Activated effector memory CD4-positive, alpha-beta T cell treated with anti-CD3 and anti-CD28 coated beads, Interleukin-2, amount 50 U/mL, for 16 hours (primary cell): ENCODE measurements at regions not wholly inside any gene's neighbourhood (a gene's known extent, or its start where the extent isn't known, plus 50 kb on each side); places are given as distances from the start of the nearest gene placed in this dataset.
"Not testable (repeated sequence)": the region's sequence is repeated elsewhere in the genome, so short reads cannot be mapped to it uniquely, and the experiment has no call there.

Experiments used
- DNase-seq: peaks from one replicate; pipeline ENCODE4 v3.0.0-alpha.2; 2020

DNA sequence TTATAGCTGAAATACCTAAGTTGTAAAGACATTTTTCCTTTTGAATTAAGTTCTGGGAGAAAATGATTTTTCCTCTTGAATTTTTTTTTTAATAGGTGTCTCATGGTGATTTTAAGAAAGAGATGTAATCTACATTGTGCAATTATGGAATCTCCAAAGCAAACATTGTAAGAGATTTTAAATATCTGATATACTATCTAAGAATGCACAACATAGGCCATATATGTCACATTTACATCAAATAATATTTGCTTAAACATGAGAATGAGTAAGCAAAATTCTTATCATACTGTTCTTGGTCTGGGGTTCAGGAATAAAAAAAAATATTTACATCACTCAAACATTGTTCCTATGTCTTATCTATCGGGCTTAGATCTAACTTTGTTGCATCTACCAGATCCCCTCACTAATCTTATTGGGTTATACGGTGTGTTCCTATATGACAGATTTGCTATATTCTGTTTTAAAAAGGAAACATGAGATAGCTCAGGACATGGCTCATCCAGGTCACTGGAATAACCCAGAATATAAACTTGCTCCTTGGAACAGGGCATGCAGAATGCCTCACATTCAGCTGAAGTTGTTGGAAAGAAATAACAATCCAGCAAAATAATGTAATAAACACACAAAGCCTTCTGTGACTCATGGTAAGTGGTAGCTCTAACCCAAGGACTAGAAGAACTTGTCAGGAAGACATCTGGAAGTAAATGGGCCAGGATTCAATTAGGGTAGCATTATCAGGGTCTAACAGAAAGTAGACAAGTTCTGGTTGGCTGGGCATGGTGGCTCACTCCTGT, 794.7 kb downstream of the IPMK start:
- DNase-seq: no peak

DNA sequence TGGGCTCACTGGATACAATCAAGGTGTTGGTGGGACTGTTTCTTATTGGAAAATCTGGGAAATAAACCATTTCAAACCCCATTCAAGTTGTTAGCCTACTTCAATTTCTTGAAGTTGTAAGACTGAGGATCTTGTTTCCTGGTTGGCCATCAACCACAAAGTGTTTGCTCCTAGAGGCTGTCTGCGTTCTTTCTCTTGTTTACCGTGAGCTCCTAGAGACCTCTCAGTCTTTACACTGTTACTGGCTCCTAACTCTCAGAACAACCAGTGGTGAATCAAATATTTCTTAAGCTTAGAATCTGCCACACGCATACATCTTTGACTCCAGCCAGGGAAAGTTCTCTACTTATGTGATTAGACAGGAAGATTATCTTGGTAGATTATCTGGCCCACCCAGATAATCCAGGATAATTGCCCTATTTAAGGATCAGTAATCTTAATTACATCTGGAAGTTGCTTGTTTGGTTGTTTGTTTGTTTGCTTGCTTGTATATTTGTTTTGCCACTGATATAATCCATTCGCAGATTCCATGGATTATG, 798.7 kb downstream of the IPMK start:
- DNase-seq: no peak

DNA sequence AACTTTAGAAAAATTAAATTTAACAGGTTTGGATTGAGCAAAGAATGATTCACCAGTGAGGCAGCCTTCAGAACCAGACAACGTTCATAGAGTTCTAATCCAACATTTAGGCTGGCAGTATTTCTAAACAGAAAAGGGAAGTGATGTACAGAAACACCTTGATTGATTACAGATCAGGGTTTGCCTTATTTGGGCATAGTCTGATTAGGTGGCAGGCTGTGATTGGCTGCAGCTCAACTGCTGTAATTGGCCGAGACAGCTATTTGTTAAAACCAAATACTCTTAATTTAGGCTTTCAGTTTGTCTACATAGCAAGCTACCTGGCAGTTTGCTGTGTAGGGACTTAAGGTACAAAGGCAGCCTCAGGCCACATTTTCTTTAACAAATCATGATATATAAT, 802.5 kb downstream of the IPMK start:
- DNase-seq: no peak

DNA sequence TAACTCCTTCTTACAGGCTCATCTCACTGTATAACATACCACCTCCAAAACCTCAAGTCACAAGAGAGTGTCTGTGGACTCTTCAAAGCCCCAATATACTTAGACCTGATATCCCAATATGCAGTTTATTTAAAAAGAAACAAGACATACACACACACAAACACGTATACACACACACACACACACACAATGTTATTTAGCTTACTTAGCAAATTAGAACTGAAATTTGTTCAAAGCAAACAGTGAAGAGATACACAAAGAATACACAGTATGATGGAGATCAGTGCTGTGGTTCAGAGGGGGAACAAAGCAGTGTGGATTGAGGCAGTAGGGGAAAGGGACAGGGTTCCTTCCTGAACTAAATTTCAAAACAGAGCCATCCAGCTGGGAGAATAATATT, 807.2 kb downstream of the IPMK start:
- DNase-seq: no peak

DNA sequence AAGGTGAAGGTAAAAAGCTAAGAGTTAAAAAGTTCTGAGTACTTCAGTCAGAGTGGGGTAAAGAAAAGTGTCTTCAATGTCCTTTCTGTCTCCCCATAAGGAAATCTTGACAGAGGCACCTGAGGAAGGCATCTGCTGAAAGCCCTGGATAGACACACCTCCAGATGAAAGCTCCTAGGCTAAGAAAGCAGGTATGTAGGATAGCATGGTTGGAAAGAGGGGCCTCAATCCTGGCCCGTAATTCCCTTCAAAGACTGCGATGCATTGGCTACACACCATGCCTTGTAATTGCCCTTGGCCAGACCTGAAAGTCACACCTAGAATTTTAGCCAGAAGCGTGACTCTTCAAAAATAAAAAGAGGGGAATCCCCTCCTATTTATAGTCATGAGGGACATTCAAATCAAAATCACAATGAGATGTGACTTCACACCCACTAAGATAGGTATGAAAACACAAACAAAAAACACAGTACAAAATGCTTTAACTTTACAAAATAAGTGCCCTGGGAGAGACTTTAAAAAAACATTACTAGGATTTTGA, 809.7 kb downstream of the IPMK start:
- DNase-seq: no peak

DNA sequence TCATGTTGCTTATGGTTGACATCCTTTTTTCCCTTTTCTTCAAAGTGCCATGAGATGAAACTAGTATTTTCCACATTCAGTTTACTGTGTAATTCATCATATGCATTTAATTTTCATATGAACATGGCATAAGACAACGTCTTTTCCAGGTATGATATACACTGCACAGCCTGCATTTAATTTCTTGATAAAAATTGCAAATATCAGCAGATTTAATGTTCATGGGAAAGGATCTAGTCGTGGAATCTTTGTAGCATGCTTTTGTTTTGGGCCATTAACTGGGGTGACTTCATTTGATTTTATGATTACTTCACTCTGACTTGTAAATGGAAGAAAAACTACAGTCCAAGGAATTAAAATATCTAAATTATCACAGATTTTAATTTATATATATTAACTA, 837.3 kb downstream of the IPMK start:
- no peak for DNase-seq

DNA sequence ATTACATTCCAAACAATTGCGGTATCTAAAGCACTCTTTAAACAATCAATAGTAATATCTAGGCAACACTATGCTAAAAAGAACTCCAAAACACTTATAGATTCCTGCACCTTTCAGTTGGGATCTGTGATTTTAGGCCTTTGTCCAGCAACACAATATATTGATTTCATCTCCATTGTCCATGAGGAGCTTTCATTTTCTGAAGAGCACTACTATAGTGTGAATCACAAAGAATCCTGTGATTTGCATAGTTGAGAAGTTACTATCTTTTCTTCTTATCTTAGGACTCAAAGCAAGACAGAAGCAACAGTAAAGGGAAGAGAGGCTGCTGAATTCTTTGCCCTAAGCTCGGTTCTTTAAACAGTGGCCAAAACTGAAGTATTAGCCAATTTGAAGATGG, 846.8 kb downstream of the IPMK start:
- DNase-seq: no peak

DNA sequence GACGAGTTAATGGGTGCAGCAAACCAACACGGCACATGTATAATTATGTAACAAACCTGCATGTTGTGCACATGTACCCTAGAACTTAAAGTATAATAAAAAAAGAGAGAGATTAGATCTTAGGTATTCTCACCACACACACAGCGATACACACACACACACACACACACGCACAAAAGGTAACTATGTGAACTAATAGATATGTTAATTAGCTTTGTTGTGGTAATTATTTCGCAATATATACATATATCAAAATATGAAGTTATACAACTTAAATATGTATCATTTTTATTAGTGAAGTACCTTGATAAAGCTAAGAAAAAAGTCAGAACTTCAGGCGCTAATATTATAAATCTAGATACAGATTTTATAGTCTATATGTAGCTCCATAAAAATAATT, 849.2 kb downstream of the IPMK start:
- no peak for DNase-seq

DNA sequence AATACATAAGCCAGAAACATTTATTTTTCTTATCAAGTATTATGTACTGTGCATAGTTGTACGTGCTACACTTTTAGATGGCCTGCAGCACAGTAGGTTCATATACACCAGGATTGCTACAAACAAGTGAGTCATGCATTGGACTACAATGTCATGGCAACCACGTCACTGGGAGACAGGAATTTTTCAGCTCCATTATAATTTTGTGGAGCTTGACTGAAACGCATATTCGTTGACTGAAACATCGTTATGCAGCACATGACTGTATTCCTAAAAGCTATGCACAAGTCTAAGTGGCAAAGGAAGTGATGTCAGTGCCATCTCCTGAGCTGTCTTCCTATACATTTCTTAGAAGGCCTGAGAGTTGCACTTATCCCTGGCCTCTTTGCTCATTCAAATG, 871.8 kb downstream of the IPMK start:
- DNase-seq: no peak

DNA sequence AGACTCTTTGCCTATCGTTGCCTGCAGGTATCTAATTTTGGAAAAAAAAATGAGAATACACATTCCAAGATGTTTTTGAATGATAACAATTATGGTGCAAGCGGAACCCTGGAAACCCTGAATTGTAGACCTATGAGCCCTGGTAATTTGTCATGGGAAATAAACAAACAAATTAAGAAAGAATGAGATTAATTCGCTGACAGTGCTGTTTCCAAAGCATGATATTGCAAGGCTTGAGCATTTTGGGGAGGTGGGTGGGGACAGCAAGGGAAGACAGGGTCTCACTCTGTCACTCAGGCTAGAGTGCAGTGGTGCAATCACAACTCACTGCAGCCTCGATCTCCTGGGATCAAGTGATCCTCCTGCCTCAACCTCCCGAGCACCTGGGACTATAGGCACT, 900.3 kb downstream of the IPMK start:
- no peak for DNase-seq

DNA sequence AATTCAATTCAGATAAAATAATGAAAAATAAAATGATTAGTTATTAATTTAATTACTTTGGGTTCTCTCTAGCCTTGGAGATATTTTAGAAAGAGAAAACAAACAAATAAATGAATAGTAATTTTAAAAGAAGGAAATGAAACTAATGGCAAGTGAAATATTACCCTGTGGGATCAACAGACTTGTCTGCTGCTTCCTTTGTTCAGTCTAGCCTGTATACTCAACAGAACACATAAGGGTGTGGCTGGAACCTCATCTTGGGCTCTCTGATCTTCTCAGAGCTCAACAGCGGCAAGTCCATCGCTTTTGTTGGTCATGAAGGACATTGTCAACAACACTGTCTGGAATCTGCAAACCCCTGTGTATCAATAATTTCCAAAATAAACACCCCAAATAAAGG, 904.9 kb downstream of the IPMK start:
- no peak for DNase-seq

DNA sequence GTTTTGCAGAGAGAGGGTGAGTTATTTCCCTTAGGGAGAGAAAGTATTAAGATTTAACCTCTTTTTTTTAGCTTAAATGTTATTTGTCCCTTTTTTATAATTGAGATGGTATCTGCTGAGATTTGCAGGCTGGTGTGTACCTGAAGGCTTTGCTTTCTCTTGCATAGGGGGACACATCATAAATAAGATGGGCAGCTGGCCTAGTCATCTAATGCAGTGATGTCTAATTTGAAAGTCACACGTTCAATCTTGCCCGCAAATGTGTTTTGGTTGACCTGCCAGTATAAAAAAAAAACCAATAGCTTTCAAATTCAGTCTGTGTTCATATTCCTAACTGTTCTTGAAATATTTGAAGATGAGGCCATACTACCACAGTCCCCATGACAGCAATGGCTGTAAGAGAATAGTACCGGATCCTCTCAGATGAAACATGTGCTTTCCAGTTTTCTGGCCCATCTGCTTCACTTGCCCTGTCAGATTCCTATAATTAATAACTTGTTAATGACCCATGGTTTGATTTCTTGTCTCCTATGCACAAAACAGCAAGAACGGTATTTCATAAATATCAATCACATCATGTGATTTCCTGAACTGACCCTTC, 914.2 kb downstream of the IPMK start:
- no peak for DNase-seq

DNA sequence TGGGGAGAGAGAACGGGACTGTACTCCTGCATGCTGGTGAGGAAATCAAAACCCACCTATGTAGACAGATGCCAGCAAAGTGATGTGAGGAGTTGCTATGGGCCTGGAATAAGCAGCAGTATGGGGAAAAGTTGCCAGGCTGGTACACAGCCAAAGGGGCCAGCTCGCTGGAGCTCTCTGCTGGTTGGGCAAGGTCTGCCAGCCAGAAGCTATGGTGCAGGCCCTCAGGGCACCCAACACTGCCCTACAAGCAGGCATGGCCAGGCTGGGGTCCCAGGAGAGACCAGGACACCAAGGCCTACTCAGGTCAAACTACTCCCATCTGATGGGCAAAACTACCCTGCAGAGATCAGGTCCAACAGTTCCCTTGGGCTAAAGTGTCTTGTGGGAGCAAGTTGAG, 916.6 kb downstream of the IPMK start:
- no peak for DNase-seq

DNA sequence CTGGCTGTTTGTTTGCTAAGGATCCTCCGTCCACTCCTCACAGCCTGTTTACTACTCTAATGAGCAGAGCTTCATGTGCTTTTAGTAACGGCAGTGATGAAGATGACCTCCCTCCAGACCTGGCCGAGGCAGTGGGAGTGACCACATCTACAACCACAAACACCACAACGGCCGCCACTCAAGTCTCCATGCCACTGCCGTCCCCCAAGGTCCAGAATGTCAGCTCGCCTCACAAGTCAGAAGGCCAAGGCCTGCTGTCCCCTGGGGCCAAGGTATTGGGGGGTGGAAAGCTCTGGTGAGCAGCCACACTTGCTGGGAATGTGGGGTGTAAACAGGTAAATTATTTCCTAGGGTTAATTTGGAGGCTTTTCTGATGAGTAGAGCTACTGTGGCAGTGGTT, 926.4 kb downstream of the IPMK start:
- no peak for DNase-seq

DNA sequence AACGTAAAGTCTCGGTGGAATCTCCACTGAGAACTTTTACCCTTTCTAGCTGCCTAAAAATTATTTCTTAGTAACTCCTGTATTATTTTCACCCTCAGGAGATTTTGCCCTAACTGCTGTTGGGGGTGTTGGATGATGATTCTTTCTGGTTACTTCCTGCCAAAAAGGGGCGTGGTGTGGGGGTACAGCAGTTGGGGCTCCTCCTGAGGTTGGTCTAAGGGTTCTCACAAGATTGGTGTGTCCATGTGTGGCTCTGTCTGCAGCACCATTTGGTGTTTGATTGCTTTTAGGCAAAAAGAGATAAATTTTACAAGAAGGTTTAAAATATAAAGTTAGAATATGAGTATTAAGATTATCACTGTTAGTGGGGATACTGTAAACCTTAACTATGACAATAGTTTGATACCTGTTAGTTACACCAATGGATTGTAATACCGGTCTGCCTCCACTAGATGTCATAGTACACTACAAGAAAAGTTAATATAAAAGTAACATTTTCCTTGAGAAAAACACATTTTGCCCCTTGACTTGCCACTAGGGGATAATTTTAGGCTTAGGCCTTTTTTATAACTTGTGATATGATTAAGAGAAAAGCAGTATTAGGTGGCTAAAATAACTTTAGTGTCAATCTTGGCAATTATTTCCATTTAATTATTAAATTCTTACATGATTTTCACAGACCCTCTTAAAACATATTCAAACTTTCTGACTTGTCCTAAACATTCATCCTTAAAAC, 928.7 kb downstream of the IPMK start:
- DNase-seq: no peak

DNA sequence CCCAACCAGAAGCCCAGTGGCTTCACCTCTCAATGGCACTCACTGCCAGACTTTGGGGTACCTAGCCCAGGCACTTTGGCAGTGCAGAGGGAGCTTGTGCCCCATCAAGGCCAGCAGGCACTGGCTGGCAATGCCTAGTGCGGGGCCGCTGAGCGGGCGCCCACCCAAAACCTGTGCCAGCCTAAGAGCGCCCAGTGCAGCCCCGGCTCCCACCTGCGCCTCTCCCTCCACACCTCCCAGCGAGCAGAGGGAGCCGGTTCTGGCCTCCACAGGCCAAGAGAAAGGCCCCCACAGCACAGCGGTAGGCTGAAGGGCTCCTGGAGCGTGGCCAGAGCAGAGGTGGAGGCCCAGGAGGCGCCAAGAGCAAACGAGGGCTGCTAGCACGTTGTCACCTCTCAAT, 930.8 kb downstream of the IPMK start:
- DNase-seq: no peak

DNA sequence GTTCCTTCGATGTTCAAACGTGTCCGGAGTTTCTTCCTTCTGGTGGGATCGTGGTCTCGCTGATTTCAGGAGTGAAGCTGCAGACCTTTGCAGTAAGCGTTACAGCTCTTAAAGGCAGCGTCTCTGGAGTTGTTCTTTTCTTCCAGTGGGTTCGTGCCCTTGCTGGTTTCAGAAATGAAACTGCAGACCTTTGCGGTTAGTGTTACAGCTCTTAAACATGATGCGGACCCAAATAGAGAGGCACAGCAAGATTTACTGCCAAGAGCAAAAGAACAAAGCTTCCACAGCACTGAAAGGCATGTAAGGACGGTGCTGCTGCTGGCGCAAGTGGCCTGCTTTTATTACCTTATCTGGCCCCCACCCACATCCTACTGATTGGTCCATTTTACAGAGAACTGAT, 931.4 kb downstream of the IPMK start:
- no peak for DNase-seq

DNA sequence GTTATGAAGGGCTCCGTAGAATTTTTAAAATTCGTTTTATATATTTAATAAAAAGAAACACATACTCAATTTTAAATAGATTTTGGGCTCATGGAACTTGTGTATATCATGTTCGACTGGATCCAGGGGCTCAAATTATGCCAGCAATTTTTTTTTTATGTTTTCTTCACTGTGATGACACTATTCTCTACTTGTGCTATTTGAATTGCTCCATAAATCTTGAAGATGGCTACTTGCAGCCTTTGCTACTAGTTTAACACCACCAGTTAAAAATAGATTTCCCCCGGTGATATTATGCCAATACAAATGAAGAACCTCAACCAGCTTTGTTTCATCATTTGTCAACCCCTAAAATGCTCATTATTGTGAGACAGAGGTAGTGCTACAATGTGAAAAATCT, 933.2 kb downstream of the IPMK start:
- DNase-seq: no peak

DNA sequence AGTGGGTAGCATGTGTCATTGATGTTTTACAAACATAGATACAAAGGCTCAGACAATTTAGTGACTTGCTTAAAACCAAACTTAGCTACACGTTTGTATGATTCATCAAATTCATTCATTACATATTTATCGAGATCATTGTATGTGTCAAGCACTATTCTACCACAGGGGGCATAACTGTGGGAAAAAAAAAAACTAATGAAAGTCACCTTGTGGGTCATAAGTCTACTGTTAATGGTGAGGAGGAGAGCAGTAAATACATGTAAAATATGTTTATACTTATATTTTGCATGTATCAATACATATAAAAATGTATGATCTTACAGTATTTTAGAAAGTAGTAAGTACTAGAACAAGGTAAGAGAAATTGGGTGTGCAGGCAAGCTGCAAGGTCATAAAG, 933.8 kb downstream of the IPMK start:
- DNase-seq: no peak

DNA sequence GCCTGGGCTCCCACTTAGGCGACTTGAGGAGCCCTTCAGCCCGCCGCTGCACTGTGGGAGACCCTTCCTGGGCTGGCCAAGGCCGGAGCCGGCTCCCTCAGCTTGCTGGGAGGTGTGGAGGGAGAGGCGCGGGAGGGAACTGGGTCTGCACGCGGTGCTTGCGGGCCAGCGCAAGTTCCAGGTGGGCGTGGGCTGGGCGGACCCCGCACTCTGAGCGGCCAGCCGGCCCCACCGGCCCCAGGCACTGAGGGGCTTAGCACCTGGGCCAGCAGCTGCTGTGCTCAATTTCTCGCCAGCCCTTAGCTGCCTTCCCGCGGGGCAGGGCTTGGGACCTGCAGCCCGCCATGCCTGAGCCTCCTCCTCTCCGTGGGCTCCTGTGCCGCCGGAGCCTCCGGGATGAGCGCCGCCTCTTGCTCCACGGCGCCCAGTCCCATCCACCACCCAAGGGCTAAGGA, 946.3 kb downstream of the IPMK start:
- not testable (repeated sequence) for DNase-seq

DNA sequence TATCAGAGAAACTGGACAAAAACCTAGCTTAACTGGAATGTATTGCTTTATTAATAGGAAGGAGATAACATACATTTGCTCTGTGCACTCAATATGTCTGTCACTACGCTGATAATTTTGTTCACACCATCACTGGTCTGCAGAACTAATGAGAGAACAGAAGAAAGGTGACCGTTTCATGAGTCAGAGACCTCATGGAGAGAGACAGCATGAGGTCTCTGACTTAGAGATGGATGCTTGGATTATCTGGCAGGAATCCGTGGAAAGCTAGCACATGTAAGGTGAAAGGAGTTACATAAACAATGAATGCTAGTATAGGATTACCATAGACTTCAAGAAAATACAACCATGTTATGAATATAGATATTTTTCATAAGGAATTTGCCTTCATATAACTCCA, 947.3 kb downstream of the IPMK start:
- no peak for DNase-seq

DNA sequence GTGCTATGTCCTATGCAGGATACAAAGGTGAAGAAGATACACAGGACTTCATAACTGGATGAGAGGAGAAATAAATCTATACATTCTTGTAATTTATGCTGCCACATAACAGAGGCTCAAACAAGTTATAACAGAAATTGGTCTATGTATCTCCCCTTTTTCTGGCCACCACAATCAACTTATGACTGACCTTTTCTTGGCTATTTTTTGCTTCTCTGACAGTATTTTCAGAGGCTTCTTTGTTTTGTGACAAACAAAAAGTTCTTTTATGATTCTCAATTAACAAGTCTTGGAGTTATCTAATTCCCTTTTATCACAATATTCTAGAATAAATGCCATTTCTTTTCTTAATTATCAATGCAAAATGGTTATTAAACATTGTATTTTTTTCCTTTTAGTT, 953.0 kb upstream of the ZWINT start:
- no peak for DNase-seq

DNA sequence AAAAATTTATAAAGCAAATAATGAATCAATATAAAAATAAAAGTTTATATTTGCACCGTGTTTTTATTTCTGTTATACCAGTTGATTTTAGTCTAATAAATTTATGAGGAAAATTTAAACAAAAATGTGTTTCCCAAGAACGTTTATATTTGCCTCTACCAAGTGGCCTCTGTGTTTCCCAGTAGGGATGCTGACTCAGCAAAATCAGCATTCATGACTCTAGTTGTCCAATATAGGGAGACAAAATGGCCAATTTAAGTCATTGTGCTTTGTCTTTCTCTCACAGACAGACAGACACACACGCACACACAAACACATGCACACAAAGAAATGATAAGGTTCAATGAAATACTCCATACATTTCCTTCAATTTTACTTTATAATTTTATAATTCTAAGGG, 942.5 kb upstream of the ZWINT start:
- DNase-seq: no peak

DNA sequence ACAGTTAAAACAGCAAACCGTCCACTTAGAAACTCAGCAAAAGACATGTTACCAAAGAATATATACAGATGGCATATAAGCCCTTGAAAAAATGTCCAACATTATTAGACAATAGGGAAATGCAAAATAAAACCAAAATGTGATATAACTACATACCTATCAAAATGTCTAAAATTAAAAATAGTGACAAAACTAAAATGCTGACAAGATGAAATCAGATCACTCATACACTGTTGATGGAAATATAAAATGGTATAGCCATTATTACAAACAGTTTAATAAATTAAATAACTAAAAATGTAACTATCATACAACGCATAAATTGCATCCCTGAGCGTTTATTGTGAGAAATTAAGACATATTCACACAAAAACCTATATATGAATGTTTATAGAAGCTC, 939.7 kb upstream of the ZWINT start:
- no peak for DNase-seq
